KMS-11 (cell line): ENCODE measurements at regions not wholly inside any gene's neighbourhood (a gene's known extent, or its start where the extent isn't known, plus 50 kb on each side); places are given as distances from the start of the nearest gene placed in this dataset.

Experiments
- H2AFZ ChIP-seq: fragments of 200-600 bp; sonication (generic); 2 replicates; pipeline ENCODE4 v1.6.1; 2016; ENCODE audit warnings: antibody characterized with exemption, mixed run types, low read depth
- H3K27ac ChIP-seq: fragments of 200-600 bp; sonication (generic); 2 replicates; pipeline ENCODE4 v1.6.1; 2016; ENCODE audit warnings: mild to moderate bottlenecking, mixed run types
- H3K27me3 ChIP-seq: fragments of 200-600 bp; sonication (generic); 2 replicates; pipeline ENCODE4 v1.6.1; 2017; ENCODE audit warnings: mild to moderate bottlenecking, low read depth, mixed run types, moderate library complexity; ENCODE audit not compliant: insufficient read depth
- H3K36me3 ChIP-seq: fragments of 200-600 bp; sonication (generic); 2 replicates; pipeline ENCODE4 v1.6.1; 2017; ENCODE audit warnings: mild to moderate bottlenecking, mixed run types; ENCODE audit not compliant: insufficient read depth
- H3K4me1 ChIP-seq: fragments of 200-600 bp; sonication (generic); 2 replicates; pipeline ENCODE4 v1.6.1; 2016; ENCODE audit warnings: mild to moderate bottlenecking, low read depth, mixed run types; ENCODE audit not compliant: poor library complexity, severe bottlenecking
- H3K4me2 ChIP-seq: fragments of 200-600 bp; sonication (generic); 2 replicates; pipeline ENCODE4 v1.7.0; 2016; ENCODE audit warnings: mild to moderate bottlenecking, mixed run types
- H3K4me3 ChIP-seq: fragments of 200-600 bp; sonication (generic); IDR thresholded peaks from 2 replicates; pipeline ENCODE4 v1.6.1; 2017; ENCODE audit warnings: low read depth, low read length, mixed read lengths; ENCODE audit not compliant: insufficient read depth
- H3K79me2 ChIP-seq: fragments of 200-600 bp; sonication (generic); 2 replicates; pipeline ENCODE4 v1.6.1; 2016; ENCODE audit warnings: low read depth, mixed run types; ENCODE audit not compliant: insufficient read depth
- H3K9ac ChIP-seq: fragments of 200-600 bp; sonication (generic); 2 replicates; pipeline ENCODE4 v1.6.1; 2016; ENCODE audit warnings: mild to moderate bottlenecking, mixed run types
- H4K20me1 ChIP-seq: fragments of 200-600 bp; sonication (generic); 2 replicates; pipeline ENCODE4 v1.6.1; 2016; ENCODE audit warnings: mild to moderate bottlenecking, mixed run types; ENCODE audit not compliant: insufficient read depth
- CTCF ChIP-seq: fragments of 200-600 bp; sonication (generic); conservative IDR thresholded peaks from 2 replicates; pipeline ENCODE4 v1.6.1; 2017; ENCODE audit warnings: low read depth, mild to moderate bottlenecking, antibody characterized with exemption, low read length, moderate library complexity, mixed read lengths

GRCh38 chr3:178152988-178153387 lies 383.2 kb upstream of the KCNMB2 start:
- Histone ChIP-seq H3K9ac (no peak overlapping the region), H3K27me3 (no peaks in the 10 kb centered on the region), H4K20me1 (no peaks in the 10 kb centered on the region), H3K4me3 (no peak overlapping the region), H2AFZ (no peak overlapping the region), H3K79me2 (no peaks in the 10 kb centered on the region), H3K27ac (no peak overlapping the region), H3K36me3 (no peaks in the 10 kb centered on the region), H3K4me1 (no peaks in the 10 kb centered on the region), H3K4me2 (no peak overlapping the region)
- TF ChIP-seq CTCF, result no peak

- no peak for TF ChIP-seq CTCF
- no peak overlapping the region for H2AFZ ChIP-seq
- H3K4me1 ChIP-seq, result no peaks in the 10 kb centered on the region
- no peak overlapping the region for H3K4me3 ChIP-seq
- no peaks in the 10 kb centered on the region for H3K79me2 ChIP-seq
- H4K20me1 ChIP-seq, result no peaks in the 10 kb centered on the region
- no peaks in the 10 kb centered on the region for H3K36me3 ChIP-seq
- no peak overlapping the region for H3K4me2 ChIP-seq
- no peak overlapping the region for H3K27ac ChIP-seq
- no peak overlapping the region for H3K9ac ChIP-seq
- H3K27me3 ChIP-seq, result no peaks in the 10 kb centered on the region
Measured at GRCh38 chr3:178155521-178155920, 380.7 kb upstream of the KCNMB2 start.

- Histone ChIP-seq H4K20me1 (no peaks in the 10 kb centered on the region), H3K9ac (no peak overlapping the region), H3K79me2 (no peaks in the 10 kb centered on the region), H3K27me3 (no peaks in the 10 kb centered on the region), H3K36me3 (no peaks in the 10 kb centered on the region), H3K4me2 (no peak overlapping the region), H3K4me3 (no peak overlapping the region), H3K4me1 (no peaks in the 10 kb centered on the region), H3K27ac (no peak overlapping the region), H2AFZ (no peak overlapping the region)
- no peak for TF ChIP-seq CTCF
Measured at GRCh38 chr3:178156301-178156700, 379.9 kb upstream of the KCNMB2 start.

GRCh38 chr3:178159691-178160220 lies 376.5 kb upstream of the KCNMB2 start:
- no peak overlapping the region for H3K27ac ChIP-seq
- H3K4me2 ChIP-seq, result no peak overlapping the region

More at GRCh38 chr3:178159691-178160220, 376.5 kb upstream of the KCNMB2 start:
- Histone ChIP-seq H4K20me1 (no peaks in the 10 kb centered on the region), H3K9ac (no peak overlapping the region), H3K79me2 (no peaks in the 10 kb centered on the region), H3K4me3 (no peak overlapping the region), H3K36me3 (no peaks in the 10 kb centered on the region), H2AFZ (no peak overlapping the region), H3K27me3 (no peaks in the 10 kb centered on the region), H3K4me1 (no peaks in the 10 kb centered on the region)
- TF ChIP-seq CTCF, result no peak
